GM23248 (cell line): ENCODE measurements at regions not wholly inside any gene's neighbourhood (a gene's known extent, or its start where the extent isn't known, plus 50 kb on each side); places are given as distances from the start of the nearest gene placed in this dataset.

Experiments
- EZH2 ChIP-seq: fragments of 200-600 bp; sonication (generic); IDR thresholded peaks from 2 replicates; pipeline ENCODE4 v1.6.1; 2018; ENCODE audit warnings: antibody characterized with exemption, mild to moderate bottlenecking; ENCODE audit not compliant: insufficient read depth, poor library complexity, severe bottlenecking
- EZH2phosphoT487 ChIP-seq: fragments of 200-600 bp; sonication (generic); IDR thresholded peaks from 2 replicates; pipeline ENCODE4 v1.6.1; 2018; ENCODE audit warnings: antibody characterized with exemption, moderate library complexity, mild to moderate bottlenecking, low read depth; ENCODE audit not compliant: insufficient read depth

DNA sequence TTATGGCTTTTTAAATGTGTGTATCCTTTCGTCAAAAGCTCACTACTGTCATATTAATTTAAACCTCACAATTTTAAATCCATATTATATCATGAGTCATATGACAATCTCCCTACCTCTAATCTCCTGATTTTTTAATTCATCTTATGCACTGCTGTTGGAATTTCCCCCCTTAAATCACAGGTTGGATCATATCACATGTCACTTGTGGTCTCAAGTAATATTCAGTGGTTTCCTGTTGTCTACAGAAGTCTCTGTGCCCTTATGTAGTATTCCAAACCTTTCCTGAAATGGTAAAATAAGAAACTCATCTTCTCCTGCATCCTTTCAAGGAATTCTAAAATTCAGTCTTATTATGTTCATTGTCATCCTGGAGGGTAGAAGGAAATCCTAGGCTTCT lies 116.0 kb upstream of the CBLB start:
- no peak for TF ChIP-seq EZH2
- TF ChIP-seq EZH2phosphoT487: no peak
